NCI-H1930 (cell line): ENCODE measurements at regions not wholly inside any gene's neighbourhood (a gene's known extent, or its start where the extent isn't known, plus 50 kb on each side); places are given as distances from the start of the nearest gene placed in this dataset.
A peak's percentile ranks its signal among the peaks of the same experiment; 100 is the strongest.

Experiments
- DNase-seq, 2 experiments: peaks; one replicate each; lab custom pipeline; 2025; lab: John Stamatoyannopoulos, UW

GRCh38 chr16:6576606-6577005 lies 756.0 kb upstream of the RBFOX1 start:
- DNase-seq: no peak

GRCh38 chr16:6576113-6576512 lies 756.5 kb upstream of the RBFOX1 start:
- no peak for DNase-seq

GRCh38 chr16:6574146-6574545 lies 758.5 kb upstream of the RBFOX1 start:
- DNase-seq: no peak

- DNase-seq: peak in 1 of 2 experiments; percentile 48
Measured at GRCh38 chr16:6573577-6573976, 759.1 kb upstream of the RBFOX1 start.

GRCh38 chr16:6571044-6571443 lies 761.6 kb upstream of the RBFOX1 start:
- DNase-seq: peak in 1 of 2 experiments; percentile 30

- DNase-seq: no peak
Measured at GRCh38 chr16:6570530-6570929, 762.1 kb upstream of the RBFOX1 start.

- no peak for DNase-seq
Measured at GRCh38 chr16:6562986-6563385, 769.7 kb upstream of the RBFOX1 start.

GRCh38 chr16:6560306-6561100 lies 772.1 kb upstream of the RBFOX1 start:
- DNase-seq: no peak

- DNase-seq: no peak
Measured at GRCh38 chr16:6558661-6559060, 774.0 kb upstream of the RBFOX1 start.

GRCh38 chr16:6558126-6558525 lies 774.5 kb upstream of the RBFOX1 start:
- DNase-seq: peak; percentile 16 to 39

GRCh38 chr16:6557353-6558023 lies 775.2 kb upstream of the RBFOX1 start:
- no peak for DNase-seq

- no peak for DNase-seq
Measured at GRCh38 chr16:6549415-6549814, 783.2 kb upstream of the RBFOX1 start.

GRCh38 chr16:6548507-6548906 lies 784.1 kb upstream of the RBFOX1 start:
- no peak for DNase-seq

GRCh38 chr16:6547131-6547530 lies 785.5 kb upstream of the RBFOX1 start:
- no peak for DNase-seq

- no peak for DNase-seq
Measured at GRCh38 chr16:6545329-6545728, 787.3 kb upstream of the RBFOX1 start.

GRCh38 chr16:6541267-6541666 lies 791.4 kb upstream of the RBFOX1 start:
- DNase-seq: no peak

- no peak for DNase-seq
Measured at GRCh38 chr16:6536411-6536810, 796.2 kb upstream of the RBFOX1 start.

GRCh38 chr16:6531067-6531466 lies 801.6 kb upstream of the RBFOX1 start:
- no peak for DNase-seq

GRCh38 chr16:6528217-6528616 lies 804.4 kb upstream of the RBFOX1 start:
- no peak for DNase-seq

- no peak for DNase-seq
Measured at GRCh38 chr16:6527646-6528045, 805.0 kb upstream of the RBFOX1 start.

GRCh38 chr16:6524501-6524900 lies 808.1 kb upstream of the RBFOX1 start:
- DNase-seq: no peak

- no peak for DNase-seq
Measured at GRCh38 chr16:6517020-6517720, 815.5 kb upstream of the RBFOX1 start.

GRCh38 chr16:6512512-6512911 lies 820.1 kb upstream of the RBFOX1 start:
- no peak for DNase-seq
